HG03469 (cell line): ENCODE measurements at regions not wholly inside any gene's neighbourhood (a gene's known extent, or its start where the extent isn't known, plus 50 kb on each side); places are given as distances from the start of the nearest gene placed in this dataset.

ENCODE experiments used
- ATAC-seq: cut with Tn5 transposase; IDR thresholded peaks from one replicate; pipeline ENCODE4 v1.9.1; 2021; ENCODE audit warnings: mild to moderate bottlenecking, moderate library complexity, moderate number of reproducible peaks; ENCODE audit not compliant: unreplicated experiment

DNA sequence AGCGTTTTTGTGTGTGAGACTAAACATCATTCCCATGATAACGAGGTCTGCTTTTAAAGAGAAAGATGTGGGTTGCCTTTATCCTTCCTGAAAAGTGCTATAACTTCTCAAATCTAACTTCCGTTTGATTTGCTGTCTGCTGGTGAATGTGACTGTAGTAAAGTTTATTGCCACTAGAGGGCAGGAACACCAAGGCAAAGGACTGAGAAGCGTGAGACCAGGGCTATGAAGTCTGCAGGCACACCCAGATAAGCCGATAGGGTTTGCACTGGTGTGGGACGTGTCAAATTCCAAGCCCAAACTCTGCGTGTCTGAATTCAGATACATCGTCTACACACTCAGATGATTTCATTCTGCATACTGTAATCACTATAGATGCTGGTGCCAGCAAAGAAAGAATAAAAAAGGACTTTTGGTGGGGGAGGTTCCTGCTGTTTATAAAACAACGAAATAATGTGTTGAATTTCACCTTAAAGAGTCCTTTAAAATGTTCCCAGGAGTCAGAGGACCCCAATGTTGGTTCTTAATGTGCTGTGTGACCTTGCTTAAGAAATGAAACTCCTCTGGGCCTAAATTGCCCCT is 87.2 kb downstream of the PTTG1 start:
- ATAC-seq = peak; percentile 74

DNA sequence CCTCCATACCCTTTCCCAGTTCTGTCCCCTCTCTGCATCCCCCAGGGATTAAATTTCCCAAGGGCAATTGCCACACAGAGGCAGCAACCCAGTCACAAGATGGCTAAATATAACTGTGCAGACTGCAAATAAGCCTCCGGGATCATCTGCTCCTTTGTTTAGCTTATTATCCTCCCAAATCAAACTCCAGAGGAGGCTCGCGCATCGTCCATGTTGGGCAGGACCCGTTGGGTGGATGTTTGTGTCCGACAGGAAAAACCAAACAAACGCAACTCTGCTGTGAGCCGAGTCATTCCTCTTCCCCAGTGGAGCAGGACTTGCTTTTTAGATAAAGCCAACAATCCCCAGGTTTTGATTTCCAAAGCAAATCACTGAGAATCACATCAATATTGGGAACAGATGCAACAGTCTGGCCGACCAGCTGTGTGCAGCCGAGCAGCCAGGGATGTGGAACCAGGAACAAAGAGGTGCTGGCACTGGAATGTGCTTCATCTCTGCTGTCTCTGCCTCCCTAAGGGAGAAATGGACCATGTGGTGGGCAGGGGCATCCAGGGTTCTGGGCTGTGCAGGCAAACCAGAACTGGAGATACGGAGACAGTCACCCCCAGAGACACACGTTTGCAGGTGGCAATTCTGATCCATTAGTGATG is 89.8 kb downstream of the PTTG1 start:
- ATAC-seq = no peak
